HCT116 (cell line): ENCODE measurements at regions not wholly inside any gene's neighbourhood (a gene's known extent, or its start where the extent isn't known, plus 50 kb on each side); places are given as distances from the start of the nearest gene placed in this dataset.

ENCODE experiments used
- ATAC-seq: fragments of 200-7000 bp; cut with Tn5 transposase; 2 replicates; pipeline ENCODE4 v1.9.1; 2020; ENCODE audit warnings: mild to moderate bottlenecking, moderate library complexity
- BruUV-seq: library from RNA; stranded (reverse); fragments of 400-500 nt; replicated peaks from 2 replicates; lab custom pipeline; 2021; lab: Mats Ljungman, UMichigan
- CTCF ChIA-PET: fragments of 300-600 bp; sonication (Branson Sonifier 250); formaldehyde crosslinking; loops from one replicate; lab custom pipeline; 2021; ENCODE audit warnings: antibody characterized with exemption; lab: Charles Lee
- POLR2A ChIA-PET: fragments of 300-600, 350-600 bp; sonication (Branson Sonifier 250); formaldehyde crosslinking; loops from one replicate; lab custom pipeline; 2021; ENCODE audit warnings: antibody characterized with exemption; lab: Charles Lee
- RAD21 ChIA-PET, 2 experiments: fragments of 300-600 bp; sonication (Branson Sonifier 250); formaldehyde crosslinking; loops; one replicate each; lab custom pipeline; 2023; ENCODE audit warnings: low total read pairs in 2 of 2; ENCODE audit not compliant: uncharacterized antibody in 2 of 2, unreplicated experiment in 2 of 2, low non-redundant PET in 1 of 2; lab: Charles Lee
- DNase-seq: peaks from one replicate; pipeline ENCODE4 v3.0.0-alpha.2; 2010; ENCODE audit warnings: low read depth, low spot score
- H2AFZ ChIP-seq: fragments of 200-600 bp; shearing (Covaris generic), sonication (generic); 2 replicates; pipeline ENCODE4 v1.6.1; 2017; ENCODE audit warnings: low read depth, mixed run types, mixed read lengths, antibody characterized with exemption, low read length; ENCODE audit not compliant: poor library complexity, severe bottlenecking
- H3K27ac ChIP-seq: 2 replicates; pipeline ENCODE4 v1.5.1; 2012; ENCODE audit warnings: low read depth, low read length
- H3K27me3 ChIP-seq: fragments of 200-600 bp; sonication (generic); 2 replicates; pipeline ENCODE4 v1.6.1; 2016; ENCODE audit warnings: mixed run types, low read length, mixed read lengths; ENCODE audit not compliant: insufficient read depth
- H3K36me3 ChIP-seq, 2 experiments: fragments of 200-500 bp in 1 of 2; fragments of 200-600 bp in 1 of 2; sonication (Bioruptor generic) in 1 of 2; sonication (generic) in 1 of 2; 2 replicates each; pipeline versions ENCODE4 v1.5.1 to v1.6.1; 2014 to 2016; ENCODE audit warnings: low read length in 2 of 2, inconsistent platforms in 1 of 2, mixed read lengths in 1 of 2, mixed run types in 1 of 2; ENCODE audit not compliant: insufficient read depth in 2 of 2, control insufficient read depth in 1 of 2
- H3K4me1 ChIP-seq, 2 experiments: fragments of 200-600 bp in 1 of 2; sonication (generic) in 1 of 2; 2 replicates each; pipeline versions ENCODE4 v1.5.1 to v1.6.1; 2012 to 2017; ENCODE audit warnings: low read length in 2 of 2, inconsistent platforms in 1 of 2, mild to moderate bottlenecking in 1 of 2, mixed read lengths in 1 of 2, mixed run types in 1 of 2, moderate library complexity in 1 of 2; ENCODE audit not compliant: insufficient read depth in 2 of 2, control insufficient read depth in 1 of 2
- H3K4me2 ChIP-seq: fragments of 200-600 bp; sonication (generic); 2 replicates; pipeline ENCODE4 v1.6.1; 2017; ENCODE audit warnings: mixed run types, low read length, mixed read lengths
- H3K4me3 ChIP-seq, 2 experiments: fragments of 200-600 bp in 1 of 2; sonication (generic) in 1 of 2; replicated peaks in 1 of 2; 2 replicates each; pipeline ENCODE4 v1.5.1; 2011 to 2016; ENCODE audit warnings: low read length in 2 of 2, control low read depth in 1 of 2, low read depth in 1 of 2, mild to moderate bottlenecking in 1 of 2, mixed read lengths in 1 of 2, mixed run types in 1 of 2
- H3K79me2 ChIP-seq: fragments of 200-600 bp; sonication (generic); 2 replicates; pipeline ENCODE4 v1.6.1; 2017; ENCODE audit warnings: mild to moderate bottlenecking, mixed run types, low read length, moderate library complexity, mixed read lengths; ENCODE audit not compliant: insufficient read depth
- H3K9ac ChIP-seq: fragments of 200-600 bp; sonication (generic); 2 replicates; pipeline ENCODE4 v1.6.1; 2016; ENCODE audit warnings: low read length, mixed read lengths
- H3K9me2 ChIP-seq: fragments of 200-600 bp; sonication (generic), shearing (Covaris generic); 2 replicates; pipeline ENCODE4 v1.6.1; 2017; ENCODE audit warnings: mixed run types, mild to moderate bottlenecking, moderate library complexity; ENCODE audit not compliant: insufficient read depth
- H3K9me3 ChIP-seq, 2 experiments: fragments of 200-500 bp in 1 of 2; fragments of 200-600 bp in 1 of 2; sonication (Bioruptor generic) in 1 of 2; sonication (generic) in 1 of 2; 2 replicates each; pipeline ENCODE4 v1.6.1; 2014 to 2017; ENCODE audit warnings: low read length in 2 of 2, mixed read lengths in 2 of 2, inconsistent platforms in 1 of 2, low read depth in 1 of 2, mild to moderate bottlenecking in 1 of 2, mixed run types in 1 of 2, moderate library complexity in 1 of 2; ENCODE audit not compliant: control insufficient read depth in 1 of 2, insufficient read depth in 1 of 2
- H4K20me1 ChIP-seq: fragments of 200-600 bp; sonication (generic), shearing (Covaris generic); 2 replicates; pipeline ENCODE4 v1.6.1; 2017; ENCODE audit warnings: mixed run types, mild to moderate bottlenecking, moderate library complexity; ENCODE audit not compliant: insufficient read depth
- ATF3 ChIP-seq: IDR thresholded peaks from 2 replicates; pipeline ENCODE4 v1.6.1; 2012
- CTCF ChIP-seq, 3 experiments: fragments of 200-600 bp in 1 of 3; sonication (generic) in 1 of 3; IDR thresholded peaks in 2 of 3; conservative IDR thresholded peaks in 1 of 3; 2 replicates each; pipeline ENCODE4 v1.5.1; 2012 to 2017; ENCODE audit warnings: low read depth in 2 of 3, low read length in 2 of 3, antibody characterized with exemption in 1 of 3, borderline replicate concordance in 1 of 3, control low read depth in 1 of 3, mild to moderate bottlenecking in 1 of 3, mixed read lengths in 1 of 3, mixed run types in 1 of 3, moderate library complexity in 1 of 3; ENCODE audit not compliant: insufficient read depth in 1 of 3
- EZH2 ChIP-seq: fragments of 200-600 bp; sonication (generic); IDR thresholded peaks from 2 replicates; pipeline ENCODE4 v1.6.1; 2017; ENCODE audit warnings: antibody characterized with exemption, mixed run types
- EZH2phosphoT487 ChIP-seq: fragments of 200-600 bp; IDR thresholded peaks from 2 replicates; pipeline ENCODE4 v1.6.1; 2018; ENCODE audit warnings: antibody characterized with exemption, borderline replicate concordance
- JUND ChIP-seq: IDR thresholded peaks from 2 replicates; pipeline ENCODE4 v1.6.1; 2012
- POLR2A ChIP-seq: IDR thresholded peaks from 2 replicates; pipeline ENCODE4 v1.7.0; 2011; ENCODE audit warnings: borderline replicate concordance; ENCODE audit not compliant: insufficient read depth, insufficient read length; ENCODE audit errors: extremely low read depth
- REST ChIP-seq: IDR thresholded peaks from 2 replicates; pipeline ENCODE4 v1.6.1; 2012; ENCODE audit warnings: low read depth
- SP1 ChIP-seq: IDR thresholded peaks from 2 replicates; pipeline ENCODE4 v1.6.1; 2012; ENCODE audit warnings: low read depth
- TCF7L2 ChIP-seq: IDR thresholded peaks from 2 replicates; pipeline ENCODE4 v1.7.0; 2011; ENCODE audit warnings: borderline replicate concordance, inconsistent platforms; ENCODE audit not compliant: insufficient read depth, insufficient read length; ENCODE audit errors: extremely low read depth
- YY1 ChIP-seq: IDR thresholded peaks from 2 replicates; pipeline ENCODE4 v1.6.1; 2011; ENCODE audit warnings: low read length, low read depth, moderate library complexity, mild to moderate bottlenecking; ENCODE audit not compliant: insufficient replicate concordance; ENCODE audit errors: extremely low read depth
- ZBTB33 ChIP-seq: IDR thresholded peaks from 2 replicates; pipeline ENCODE4 v1.6.1; 2011; ENCODE audit warnings: mild to moderate bottlenecking, low read length, moderate library complexity; ENCODE audit not compliant: insufficient replicate concordance; ENCODE audit errors: extremely low read depth
- ZNF274 ChIP-seq: fragments of 200-500 bp; sonication (Bioruptor generic); IDR thresholded peaks from 2 replicates; pipeline ENCODE4 v1.6.1; 2014; ENCODE audit warnings: mild to moderate bottlenecking, low read depth, low read length, inconsistent platforms
- intact Hi-C: fragments of 100-400 bp; cut with micrococcal nuclease; formaldehyde crosslinking; loops from 2 replicates; pipeline ENCODE4 v1.10.0; 2022

- TF ChIP-seq ATF3 (no peak), YY1 (no peak), REST (no peak), EZH2 (no peak)
- TF ChIP-seq, all 23 proteins: peak for 0
- no TSS peak for BruUV-seq
Observed at GRCh38 chr1:104884939-104885338, 1135.2 kb downstream of the AMY1C start.

GRCh38 chr1:104905322-104905721, 1155.6 kb downstream of the AMY1C start:
- Histone ChIP-seq H3K79me2 (no peaks in the 10 kb centered on the region), H3K27me3 (no peaks in the 10 kb centered on the region), H3K27ac (no peak overlapping the region), H4K20me1 (no peaks in the 10 kb centered on the region), H2AFZ (no peak overlapping the region), H3K9me2 (no peaks in the 10 kb centered on the region), H3K4me3 (no peak overlapping the region), H3K9ac (no peak overlapping the region), H3K4me1 (no peaks in the 10 kb centered on the region), H3K36me3 (no peaks in the 10 kb centered on the region), H3K9me3 (peaks cover 3 to 19% of the 10 kb centered on the region in 2 experiments; a peak in 3 of 4 replicates), H3K4me2 (no peak overlapping the region)
- ChIA-PET CTCF (no interaction called here), POLR2A (no interaction called here), RAD21 (no interaction called here)
- BruUV-seq, result no TSS peak
- DNase-seq (no peak), ATAC-seq (no peak)
- intact Hi-C loops, result no loop called here
- TF ChIP-seq POLR2A (no peak), JUND (no peak), EZH2phosphoT487 (no peak), SP1 (no peak), CTCF (IDR thresholded peaks at IDR 0.05 in 2 of 3, conservative IDR thresholded peaks at IDR 0.05 in 1 of 3; ENCODE audit: borderline replicate concordance in 1 of 3, insufficient read depth in 1 of 3, low read depth in 2 of 3, low read length in 2 of 3) (no peak), TCF7L2 (no peak), ZBTB33 (no peak), ZNF274 (no peak), EZH2 (no peak)

More at GRCh38 chr1:104884939-104885338, 1135.2 kb downstream of the AMY1C start:
- Histone ChIP-seq H3K4me3 (no peak overlapping the region), H3K4me1 (no peaks in the 10 kb centered on the region), H3K36me3 (no peaks in the 10 kb centered on the region), H2AFZ (no peak overlapping the region), H3K27me3 (no peaks in the 10 kb centered on the region), H3K9me3 (peaks cover 10 to 12% of the 10 kb centered on the region in 2 experiments; a peak in 2 of 4 replicates), H3K9ac (no peak overlapping the region), H3K9me2 (no peaks in the 10 kb centered on the region), H3K27ac (no peak overlapping the region), H3K79me2 (no peaks in the 10 kb centered on the region), H3K4me2 (no peak overlapping the region), H4K20me1 (no peaks in the 10 kb centered on the region)
- ATAC-seq (no peak), DNase-seq (no peak)
- ChIA-PET CTCF (no interaction called here), RAD21 (no interaction called here), POLR2A (no interaction called here)
- intact Hi-C loops, result no loop called here
